ENCODE measurements at regions not wholly inside any gene's neighbourhood (a gene's known extent, or its start where the extent isn't known, plus 50 kb on each side); places are given as distances from the start of the nearest gene placed in this dataset.

DNA sequence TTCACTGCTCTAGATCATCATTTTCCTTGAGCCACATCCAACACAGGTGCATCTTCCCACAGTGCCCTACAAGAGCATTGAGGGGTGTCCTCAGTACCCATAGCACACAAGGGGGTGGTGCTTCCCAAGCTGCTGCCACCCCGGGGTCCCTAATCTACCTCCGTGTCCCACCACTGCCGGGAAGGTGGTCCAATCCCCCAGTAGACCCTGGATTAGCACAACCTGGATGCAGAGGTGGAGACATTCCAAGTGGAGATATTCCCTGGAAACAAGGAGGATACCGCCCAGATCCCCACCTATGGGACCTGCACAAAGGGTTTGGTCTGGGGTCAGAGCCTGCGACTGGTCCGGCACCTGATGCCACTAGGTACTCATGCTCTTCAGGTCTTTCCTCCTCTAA is 284.8 kb upstream of the PPP2R2D start:
- Histone ChIP-seq H3K27ac (ENCODE audit: low read depth, low read length, severe bottlenecking) (no peak overlapping the region), H3K4me3 (ENCODE audit: extremely low read depth, insufficient read depth, low read length, poor library complexity, severe bottlenecking) (no peak overlapping the region), H3K4me1 (ENCODE audit: control insufficient read depth, insufficient read depth, low read length, poor library complexity, severe bottlenecking) (no peaks in the 10 kb centered on the region), H3K9me3 (ENCODE audit: control insufficient read depth, low read length) (no peaks in the 10 kb centered on the region), H3K36me3 (ENCODE audit: control insufficient read depth, insufficient read depth, low read length) (no peaks in the 10 kb centered on the region)
- WGBS, 2 experiments (ENCODE audit: insufficient coverage in 2 of 2) = 88 to 93% methylated on average over 3 to 4 of the region's 6 CpGs

DNA sequence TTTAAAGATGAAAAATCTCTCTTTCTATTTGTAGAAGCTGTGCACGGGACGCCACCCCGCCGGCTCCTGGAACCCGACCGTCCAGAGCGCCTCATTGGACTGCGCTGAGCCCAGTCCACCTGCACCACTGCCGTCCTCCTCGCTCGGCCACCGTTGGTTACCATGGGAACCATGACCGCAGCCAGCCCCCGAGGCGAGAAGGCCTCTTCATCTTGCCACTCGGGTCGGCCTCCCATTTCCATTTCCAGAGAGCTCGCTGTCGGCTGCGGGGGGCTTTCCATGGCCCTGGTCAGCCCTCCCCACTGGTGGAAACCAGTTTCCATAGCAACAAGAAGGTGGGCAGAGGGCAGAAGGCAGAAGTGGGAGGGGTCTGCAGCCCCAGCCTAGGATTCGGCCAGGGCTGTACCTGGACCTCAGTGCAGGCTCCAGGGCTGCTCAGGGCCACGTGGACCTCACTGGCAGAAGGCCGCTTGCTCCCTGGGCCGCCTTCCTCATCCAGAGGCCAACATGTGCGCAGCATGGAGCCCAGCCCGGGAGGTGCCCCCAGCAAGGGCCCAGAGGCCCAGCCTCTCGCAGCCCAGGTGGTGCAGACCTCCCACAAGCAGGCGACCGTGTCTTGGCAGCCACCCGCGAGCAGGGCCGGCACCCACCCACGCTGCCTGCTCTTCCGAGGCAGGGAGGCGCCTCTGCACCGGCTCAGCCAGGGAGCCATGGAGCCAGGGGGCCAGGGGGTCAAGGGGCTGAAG is 283.5 kb upstream of the PPP2R2D start:
- WGBS, 2 experiments (ENCODE audit: insufficient coverage in 2 of 2) = 82 to 89% methylated on average over 35 to 36 of the region's 36 CpGs
- Histone ChIP-seq H3K4me3 (ENCODE audit: extremely low read depth, insufficient read depth, low read length, poor library complexity, severe bottlenecking) (no peak overlapping the region), H3K27ac (ENCODE audit: low read depth, low read length, severe bottlenecking) (no peak overlapping the region), H3K4me1 (ENCODE audit: control insufficient read depth, insufficient read depth, low read length, poor library complexity, severe bottlenecking) (no peaks in the 10 kb centered on the region), H3K9me3 (ENCODE audit: control insufficient read depth, low read length) (no peaks in the 10 kb centered on the region), H3K36me3 (ENCODE audit: control insufficient read depth, insufficient read depth, low read length) (no peaks in the 10 kb centered on the region)

DNA sequence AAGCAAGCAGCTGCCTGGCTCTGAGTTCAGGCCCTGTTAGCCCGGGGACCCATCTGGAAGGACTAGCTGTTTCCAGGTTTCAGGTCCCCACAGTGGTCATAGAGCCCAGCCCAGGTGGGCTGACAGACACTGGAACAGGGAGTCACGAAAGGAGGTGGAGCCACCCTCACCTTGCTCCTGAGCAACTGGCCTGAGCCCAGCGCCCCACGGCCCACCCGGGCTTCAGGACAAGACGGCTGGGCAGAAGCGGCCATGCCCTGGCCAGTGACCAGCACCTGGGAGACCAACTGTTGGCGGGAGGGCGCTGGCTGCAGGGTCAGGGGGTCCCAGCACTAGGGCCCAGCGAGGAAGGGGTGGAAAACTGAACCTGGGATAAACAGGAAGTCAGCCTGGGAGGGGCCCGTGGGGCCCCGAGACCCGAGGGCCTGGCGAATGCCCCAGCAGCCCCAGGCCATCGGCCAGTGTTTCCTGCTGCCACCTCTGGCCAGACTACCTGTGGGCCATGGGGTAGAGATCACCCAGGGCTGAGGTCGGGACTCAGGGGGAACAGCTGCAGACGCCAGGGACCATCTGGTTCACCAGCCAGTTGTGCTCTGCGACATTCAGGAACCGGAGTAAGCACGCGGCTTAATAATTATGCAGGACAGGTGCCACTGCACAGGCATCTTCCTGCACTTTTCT is 282.1 kb upstream of the PPP2R2D start:
- Histone ChIP-seq H3K9me3 (ENCODE audit: control insufficient read depth, low read length) (no peaks in the 10 kb centered on the region), H3K36me3 (ENCODE audit: control insufficient read depth, insufficient read depth, low read length) (no peaks in the 10 kb centered on the region), H3K4me3 (ENCODE audit: extremely low read depth, insufficient read depth, low read length, poor library complexity, severe bottlenecking) (no peak overlapping the region), H3K27ac (ENCODE audit: low read depth, low read length, severe bottlenecking) (no peak overlapping the region), H3K4me1 (ENCODE audit: control insufficient read depth, insufficient read depth, low read length, poor library complexity, severe bottlenecking) (no peaks in the 10 kb centered on the region)
- 90 to 91% methylated on average over 16 to 18 of the region's 21 CpGs for WGBS, 2 experiments (ENCODE audit: insufficient coverage in 2 of 2)

DNA sequence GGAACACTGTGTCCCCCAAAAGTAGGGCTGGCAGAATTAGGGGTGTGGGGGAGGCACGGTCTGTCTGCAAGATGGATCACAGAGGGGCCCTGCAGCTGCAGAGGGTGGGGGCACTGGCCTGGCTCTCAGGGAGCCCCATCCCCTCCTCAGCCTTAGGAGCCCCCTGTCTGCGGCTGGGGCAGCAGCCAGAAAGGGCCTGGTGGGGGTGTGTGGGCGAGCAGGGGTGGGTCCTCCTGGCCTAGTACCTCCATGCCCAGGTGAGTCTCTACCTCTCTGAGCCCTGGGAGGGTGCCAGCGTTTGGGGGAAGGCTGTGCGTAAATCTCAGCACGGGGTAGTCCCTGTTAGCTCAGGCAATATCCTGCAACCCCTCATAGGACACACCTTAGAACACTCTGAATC is 280.5 kb upstream of the PPP2R2D start:
- no peaks in the 10 kb centered on the region for H3K4me1 ChIP-seq (ENCODE audit: control insufficient read depth, insufficient read depth, low read length, poor library complexity, severe bottlenecking)
- H3K36me3 ChIP-seq (ENCODE audit: control insufficient read depth, insufficient read depth, low read length) = no peaks in the 10 kb centered on the region
- H3K27ac ChIP-seq (ENCODE audit: low read depth, low read length, severe bottlenecking) = no peak overlapping the region
- no peaks in the 10 kb centered on the region for H3K9me3 ChIP-seq (ENCODE audit: control insufficient read depth, low read length)
- no peak overlapping the region for H3K4me3 ChIP-seq (ENCODE audit: extremely low read depth, insufficient read depth, low read length, poor library complexity, severe bottlenecking)
- WGBS, 2 experiments (ENCODE audit: insufficient coverage in 2 of 2) = 80 to 97% methylated on average over 1 to 5 of the region's 6 CpGs

DNA sequence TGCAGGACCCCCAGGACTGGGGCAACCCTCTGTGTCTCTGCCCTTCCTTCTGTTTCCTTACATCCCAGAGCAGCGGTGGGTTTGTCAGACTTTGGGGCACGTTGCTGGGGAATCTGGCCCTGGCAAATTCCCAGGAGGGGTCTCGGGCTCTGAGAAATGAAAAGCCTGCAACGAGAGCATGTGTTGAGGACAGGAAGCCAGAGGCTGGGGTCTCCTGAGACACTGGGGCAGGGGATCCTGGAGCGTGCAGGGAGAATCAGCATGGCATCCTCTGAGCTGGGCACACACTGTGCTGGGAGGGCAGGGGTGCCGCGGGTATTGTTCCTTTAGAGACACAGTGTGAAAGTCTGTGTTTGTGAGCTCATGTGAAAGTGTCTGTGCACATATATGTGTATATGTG is 279.9 kb upstream of the PPP2R2D start:
- 80 to 90% methylated on average over 6 of the region's 7 CpGs for WGBS, 2 experiments (ENCODE audit: insufficient coverage in 2 of 2)
- H3K4me1 ChIP-seq (ENCODE audit: control insufficient read depth, insufficient read depth, low read length, poor library complexity, severe bottlenecking) = no peaks in the 10 kb centered on the region
- no peak overlapping the region for H3K4me3 ChIP-seq (ENCODE audit: extremely low read depth, insufficient read depth, low read length, poor library complexity, severe bottlenecking)
- no peaks in the 10 kb centered on the region for H3K36me3 ChIP-seq (ENCODE audit: control insufficient read depth, insufficient read depth, low read length)
- H3K9me3 ChIP-seq (ENCODE audit: control insufficient read depth, low read length) = no peaks in the 10 kb centered on the region
- H3K27ac ChIP-seq (ENCODE audit: low read depth, low read length, severe bottlenecking) = no peak overlapping the region

DNA sequence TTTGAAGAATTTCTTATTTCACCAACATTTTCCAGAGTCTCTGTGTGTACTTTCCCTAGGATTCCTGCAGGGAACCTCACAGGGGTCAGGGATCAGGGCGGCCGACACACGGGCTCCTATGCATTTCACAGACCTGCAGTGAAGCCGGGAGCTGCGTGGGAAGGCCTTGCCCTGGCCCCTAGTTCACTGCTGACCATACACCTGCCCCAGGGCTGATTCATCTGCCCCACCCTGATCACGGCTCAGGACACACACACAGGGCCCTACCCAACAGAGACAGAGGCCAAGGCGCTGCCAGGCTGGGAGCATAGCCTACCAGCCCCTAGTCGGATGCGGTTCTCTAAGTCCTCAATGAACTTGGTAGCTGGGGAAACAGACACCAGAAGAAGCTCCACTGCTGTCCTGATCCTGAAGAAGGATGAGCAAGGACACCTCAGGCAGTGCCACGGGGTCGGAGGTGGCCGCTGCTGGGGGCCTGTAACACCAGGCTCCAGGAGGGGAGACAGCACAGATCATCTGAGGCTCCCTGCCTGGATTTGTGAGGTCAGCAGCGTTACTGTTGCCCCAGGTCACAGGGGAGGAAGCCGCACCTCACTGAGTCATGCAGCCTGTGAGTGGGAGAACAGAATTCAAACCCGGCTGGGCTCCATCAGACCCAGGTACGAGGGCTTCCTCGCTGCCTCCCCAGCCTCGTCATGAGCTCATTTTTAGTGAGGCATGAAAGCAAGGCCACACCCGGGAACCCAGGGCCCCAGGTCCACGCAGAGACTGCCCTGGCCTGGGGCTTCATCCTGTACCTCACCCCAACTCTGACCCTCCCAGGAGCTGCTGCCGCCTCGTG is 278.8 kb upstream of the PPP2R2D start:
- Histone ChIP-seq H3K9me3 (ENCODE audit: control insufficient read depth, low read length) (no peaks in the 10 kb centered on the region), H3K4me1 (ENCODE audit: control insufficient read depth, insufficient read depth, low read length, poor library complexity, severe bottlenecking) (no peaks in the 10 kb centered on the region), H3K27ac (ENCODE audit: low read depth, low read length, severe bottlenecking) (no peak overlapping the region), H3K4me3 (ENCODE audit: extremely low read depth, insufficient read depth, low read length, poor library complexity, severe bottlenecking) (no peak overlapping the region), H3K36me3 (ENCODE audit: control insufficient read depth, insufficient read depth, low read length) (no peaks in the 10 kb centered on the region)
- WGBS, 2 experiments (ENCODE audit: insufficient coverage in 2 of 2) = 83 to 87% methylated on average over 19 to 20 of the region's 22 CpGs

DNA sequence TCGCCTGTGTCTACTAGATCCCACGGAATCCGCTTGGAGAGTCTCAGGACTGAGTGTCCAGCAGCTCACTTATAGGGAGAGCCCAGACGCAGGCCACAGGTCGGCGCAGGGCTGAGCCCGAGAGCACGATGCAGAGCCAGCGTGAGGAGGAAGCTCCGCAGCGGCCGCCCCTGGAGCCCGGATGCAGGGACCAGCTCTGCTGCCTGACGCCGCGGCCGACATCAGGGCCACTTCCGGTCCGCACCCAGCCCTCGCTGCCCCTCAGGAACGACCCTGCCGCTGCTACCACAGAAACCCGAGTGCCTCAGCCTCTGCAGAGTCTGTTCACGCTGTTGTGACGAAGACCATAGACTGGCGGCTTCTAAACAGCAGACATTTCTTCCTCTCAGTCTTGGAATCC is 275.8 kb upstream of the PPP2R2D start:
- no peaks in the 10 kb centered on the region for H3K36me3 ChIP-seq (ENCODE audit: control insufficient read depth, insufficient read depth, low read length)
- H3K27ac ChIP-seq (ENCODE audit: low read depth, low read length, severe bottlenecking) = no peak overlapping the region
- peaks cover 7% of the 10 kb centered on the region for H3K9me3 ChIP-seq (ENCODE audit: control insufficient read depth, low read length)
- H3K4me1 ChIP-seq (ENCODE audit: control insufficient read depth, insufficient read depth, low read length, poor library complexity, severe bottlenecking) = no peaks in the 10 kb centered on the region
- H3K4me3 ChIP-seq (ENCODE audit: extremely low read depth, insufficient read depth, low read length, poor library complexity, severe bottlenecking) = no peak overlapping the region
- 93 to 94% methylated on average over 24 to 26 of the region's 26 CpGs for WGBS, 2 experiments (ENCODE audit: insufficient coverage in 2 of 2)

DNA sequence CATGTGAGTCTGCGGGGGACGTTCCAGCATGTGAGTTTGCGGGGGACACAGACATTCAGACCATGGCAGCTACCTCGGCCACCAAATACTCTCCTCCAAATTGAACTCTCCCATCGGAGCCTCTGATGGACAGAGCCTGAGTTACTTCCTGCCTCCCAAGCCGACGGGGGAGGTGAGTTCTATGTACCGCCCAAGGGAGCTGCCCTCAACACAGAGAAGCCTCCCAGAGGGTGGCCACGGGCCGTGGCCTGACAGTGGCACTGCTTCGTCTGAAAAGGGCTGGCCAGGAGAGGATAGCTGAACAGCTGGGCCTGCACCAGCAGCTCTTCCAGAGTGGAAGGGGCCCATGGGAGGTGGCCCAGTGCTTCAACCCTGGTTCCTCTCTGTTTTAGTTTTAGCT is 274.5 kb upstream of the PPP2R2D start:
- Histone ChIP-seq H3K36me3 (ENCODE audit: control insufficient read depth, insufficient read depth, low read length) (no peaks in the 10 kb centered on the region), H3K4me3 (ENCODE audit: extremely low read depth, insufficient read depth, low read length, poor library complexity, severe bottlenecking) (no peak overlapping the region), H3K4me1 (ENCODE audit: control insufficient read depth, insufficient read depth, low read length, poor library complexity, severe bottlenecking) (no peaks in the 10 kb centered on the region), H3K9me3 (ENCODE audit: control insufficient read depth, low read length) (peaks cover 7% of the 10 kb centered on the region), H3K27ac (ENCODE audit: low read depth, low read length, severe bottlenecking) (no peak overlapping the region)
- 77 to 83% methylated on average over 9 to 11 of the region's 11 CpGs for WGBS, 2 experiments (ENCODE audit: insufficient coverage in 2 of 2)

DNA sequence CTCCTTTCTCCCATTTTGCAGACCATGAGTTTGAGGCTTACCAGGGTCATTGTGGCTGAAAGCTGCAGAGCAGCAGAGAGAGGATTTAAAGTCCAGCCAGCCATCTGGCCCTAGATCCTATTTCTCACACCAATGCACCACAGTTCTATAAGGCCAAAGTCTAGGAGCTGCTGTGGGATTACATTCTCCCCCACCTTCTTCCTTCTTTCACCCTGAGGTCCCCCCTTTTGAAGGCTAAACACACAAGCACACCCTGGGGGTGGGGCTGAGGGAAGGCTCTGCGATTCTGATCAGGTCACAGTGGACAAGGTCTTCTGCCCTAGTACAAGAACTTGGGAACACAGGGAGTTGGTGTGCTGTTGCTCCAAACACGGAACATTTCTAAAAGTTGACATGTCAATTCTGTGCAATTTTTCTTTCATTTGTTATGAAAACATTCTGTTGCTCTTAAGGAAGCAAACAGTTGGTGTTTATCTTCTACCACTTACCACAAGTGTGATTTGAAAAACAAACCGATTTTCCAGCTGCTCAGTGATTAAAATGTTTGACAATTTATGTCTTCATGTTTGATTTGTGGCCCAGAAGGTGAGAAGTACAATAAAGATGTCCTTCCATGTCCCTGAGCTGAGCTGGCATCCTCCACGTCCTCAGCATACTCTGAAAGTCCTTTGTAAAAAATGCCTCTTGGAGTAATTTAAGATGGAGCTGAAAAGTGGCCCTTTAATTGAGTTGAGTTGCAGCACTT is 271.6 kb upstream of the PPP2R2D start:
- Histone ChIP-seq H3K4me1 (ENCODE audit: control insufficient read depth, insufficient read depth, low read length, poor library complexity, severe bottlenecking) (no peaks in the 10 kb centered on the region), H3K4me3 (ENCODE audit: extremely low read depth, insufficient read depth, low read length, poor library complexity, severe bottlenecking) (no peak overlapping the region), H3K9me3 (ENCODE audit: control insufficient read depth, low read length) (peaks cover 7% of the 10 kb centered on the region), H3K36me3 (ENCODE audit: control insufficient read depth, insufficient read depth, low read length) (no peaks in the 10 kb centered on the region), H3K27ac (ENCODE audit: low read depth, low read length, severe bottlenecking) (no peak overlapping the region)
- 88 to 100% methylated on average over 2 of the region's 4 CpGs for WGBS, 2 experiments (ENCODE audit: insufficient coverage in 2 of 2)

DNA sequence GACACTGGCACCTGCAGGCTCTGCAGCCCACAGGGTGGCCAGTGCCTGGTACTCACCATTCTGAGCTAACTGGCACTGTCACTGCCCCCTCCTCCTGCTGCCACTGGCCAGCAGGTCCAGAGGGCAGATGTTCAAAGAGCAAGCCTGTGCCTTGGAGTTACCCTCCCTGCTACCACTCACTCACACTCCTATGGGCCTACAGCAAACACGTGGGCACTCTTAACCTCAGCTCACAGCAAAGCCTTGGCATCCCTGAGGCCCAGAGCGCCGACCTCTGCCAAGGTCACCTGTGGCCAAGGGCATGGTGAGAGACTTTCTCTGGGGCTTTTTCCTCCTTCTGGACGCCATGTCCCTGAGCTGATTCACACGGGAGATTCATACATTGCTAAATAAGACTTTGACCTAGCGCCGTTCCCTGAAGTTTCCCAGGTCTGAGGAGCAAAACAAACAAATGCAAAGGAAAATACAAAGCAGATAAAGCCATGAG is 270.0 kb upstream of the PPP2R2D start:
- no peak overlapping the region for H3K4me3 ChIP-seq (ENCODE audit: extremely low read depth, insufficient read depth, low read length, poor library complexity, severe bottlenecking)

More for the DNA sequence above, 270.0 kb upstream of the PPP2R2D start:
- peaks cover 7% of the 10 kb centered on the region for H3K9me3 ChIP-seq (ENCODE audit: control insufficient read depth, low read length)
- no peaks in the 10 kb centered on the region for H3K4me1 ChIP-seq (ENCODE audit: control insufficient read depth, insufficient read depth, low read length, poor library complexity, severe bottlenecking)
- no peaks in the 10 kb centered on the region for H3K36me3 ChIP-seq (ENCODE audit: control insufficient read depth, insufficient read depth, low read length)
- 79 to 92% methylated on average over 5 to 7 of the region's 7 CpGs for WGBS, 2 experiments (ENCODE audit: insufficient coverage in 2 of 2)
- no peak overlapping the region for H3K27ac ChIP-seq (ENCODE audit: low read depth, low read length, severe bottlenecking)

Measured in mesodermal cell (in vitro differentiated cells).